Fibroblast of skin of back (primary cell): ENCODE measurements at regions not wholly inside any gene's neighbourhood (a gene's known extent, or its start where the extent isn't known, plus 50 kb on each side); places are given as distances from the start of the nearest gene placed in this dataset.

Source experiments
- DNase-seq: peaks from one replicate; pipeline ENCODE4 v3.0.0-alpha.2; 2013

GRCh38 chr2:39538718-39539117 is 101.6 kb upstream of the MAP4K3 start:
- DNase-seq = no peak

DNA sequence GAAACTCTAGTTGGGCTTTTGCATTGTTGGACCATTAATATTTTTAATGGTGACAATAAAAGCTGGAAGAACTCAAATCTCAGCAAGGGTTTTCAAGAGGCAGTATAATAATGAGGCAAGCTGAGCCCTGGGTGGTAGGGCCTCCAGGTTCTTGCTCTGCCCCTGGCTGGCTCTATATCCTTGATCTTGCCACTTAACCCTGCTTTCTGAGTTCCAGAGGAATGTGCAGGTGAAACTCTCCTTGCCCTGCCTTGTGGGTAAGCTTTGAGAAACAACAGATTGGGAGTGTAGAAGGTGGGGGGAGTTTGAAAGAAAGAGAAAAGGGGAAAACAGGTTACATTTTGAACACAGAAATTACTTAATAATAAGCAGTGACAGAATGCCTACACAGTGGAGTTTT is 103.3 kb upstream of the MAP4K3 start:
- DNase-seq = no peak

- DNase-seq = no peak
Measured at GRCh38 chr2:39541011-39541930, 104.2 kb upstream of the MAP4K3 start.

DNA sequence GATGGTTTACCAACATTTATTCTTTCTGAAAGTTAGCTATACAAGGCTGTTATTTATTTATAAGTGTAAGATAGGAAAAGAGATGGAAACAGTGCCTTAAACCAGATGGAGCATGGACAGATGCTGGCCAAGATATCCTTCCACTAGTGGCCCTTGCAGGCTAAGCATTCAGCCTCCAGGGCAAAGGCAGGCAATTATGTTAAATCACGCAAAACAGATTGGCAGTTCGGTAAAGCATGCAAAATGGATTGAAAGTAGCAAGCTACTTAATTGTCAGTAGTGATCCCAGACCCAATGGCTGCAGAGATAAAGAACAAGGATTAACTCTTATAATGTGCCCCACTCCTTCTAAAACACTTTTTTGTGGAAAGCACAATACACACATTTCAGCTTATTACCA is 105.4 kb upstream of the MAP4K3 start:
- DNase-seq = no peak

- DNase-seq = no peak
Measured at GRCh38 chr2:39545957-39546356, 108.9 kb upstream of the MAP4K3 start.

DNA sequence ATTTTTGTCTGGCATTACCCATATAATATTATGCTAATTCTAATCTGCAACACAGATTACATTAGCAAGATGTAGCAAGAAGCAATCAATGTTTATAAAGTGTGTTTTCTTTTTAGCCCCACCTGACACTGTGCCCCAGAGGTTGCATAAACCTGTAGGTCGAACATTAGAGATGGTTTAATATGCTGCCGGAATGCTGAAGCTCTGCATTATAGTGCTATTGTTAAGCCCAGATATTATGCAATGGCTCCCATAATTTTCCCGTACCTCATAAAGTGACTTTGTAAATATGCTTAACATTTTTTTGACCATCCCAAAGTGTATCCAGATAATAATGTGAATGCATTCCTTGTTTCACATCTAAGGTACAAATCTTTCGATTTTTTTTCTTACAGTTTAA is 109.3 kb upstream of the MAP4K3 start:
- no peak for DNase-seq

GRCh38 chr2:39546937-39547336 is 109.9 kb upstream of the MAP4K3 start:
- no peak for DNase-seq

GRCh38 chr2:39547811-39548719 is 111.0 kb upstream of the MAP4K3 start:
- peak; percentile 64 for DNase-seq

GRCh38 chr2:39549000-39549399 is 111.9 kb upstream of the MAP4K3 start:
- DNase-seq = no peak

DNA sequence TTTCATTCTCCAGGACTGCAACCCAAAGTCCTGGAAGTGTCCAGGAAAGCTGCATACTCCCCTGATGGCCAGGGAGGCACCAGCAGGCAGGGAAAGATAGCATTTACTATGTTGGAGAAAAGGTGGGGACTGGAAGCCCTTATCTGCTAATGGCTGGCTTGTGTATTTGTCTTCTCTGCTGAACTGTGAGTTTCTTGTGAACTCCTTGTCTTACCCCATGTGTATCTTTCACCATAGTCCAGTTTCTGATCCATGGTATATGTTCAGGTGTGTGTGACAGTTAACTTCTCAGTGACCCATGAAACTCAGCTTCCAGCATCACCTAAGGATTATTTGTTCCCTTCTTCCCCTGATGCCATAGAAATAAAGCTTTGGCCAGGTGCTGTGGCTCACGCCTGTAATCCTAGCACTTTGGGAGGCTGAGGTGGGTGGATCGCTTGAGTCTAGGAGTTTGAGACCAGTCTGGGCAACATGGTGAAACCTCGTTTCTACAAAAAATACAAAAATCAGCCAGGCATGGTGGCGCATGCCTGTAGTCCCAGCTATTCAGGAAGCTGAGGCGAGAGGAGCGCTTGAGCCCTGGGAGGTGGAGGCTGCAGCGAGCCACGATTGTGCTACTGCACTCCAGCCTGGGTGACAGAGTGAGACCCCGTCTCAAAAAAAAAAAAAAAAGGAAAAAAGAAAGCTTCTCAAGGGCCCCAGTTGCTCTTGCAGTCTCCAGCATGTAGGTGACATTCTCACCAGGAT is 112.8 kb upstream of the MAP4K3 start:
- no peak for DNase-seq

- DNase-seq = peak; percentile 57
Measured at GRCh38 chr2:39550701-39551285, 113.7 kb upstream of the MAP4K3 start.

- no peak for DNase-seq
Measured at GRCh38 chr2:39558906-39559305, 106.8 kb upstream of the TMEM178A start.

- DNase-seq = no peak
Measured at GRCh38 chr2:39563572-39563971, 102.1 kb upstream of the TMEM178A start.

- no peak for DNase-seq
Measured at GRCh38 chr2:39567507-39567906, 98.2 kb upstream of the TMEM178A start.

- no peak for DNase-seq
Measured at GRCh38 chr2:39568116-39568515, 97.6 kb upstream of the TMEM178A start.

DNA sequence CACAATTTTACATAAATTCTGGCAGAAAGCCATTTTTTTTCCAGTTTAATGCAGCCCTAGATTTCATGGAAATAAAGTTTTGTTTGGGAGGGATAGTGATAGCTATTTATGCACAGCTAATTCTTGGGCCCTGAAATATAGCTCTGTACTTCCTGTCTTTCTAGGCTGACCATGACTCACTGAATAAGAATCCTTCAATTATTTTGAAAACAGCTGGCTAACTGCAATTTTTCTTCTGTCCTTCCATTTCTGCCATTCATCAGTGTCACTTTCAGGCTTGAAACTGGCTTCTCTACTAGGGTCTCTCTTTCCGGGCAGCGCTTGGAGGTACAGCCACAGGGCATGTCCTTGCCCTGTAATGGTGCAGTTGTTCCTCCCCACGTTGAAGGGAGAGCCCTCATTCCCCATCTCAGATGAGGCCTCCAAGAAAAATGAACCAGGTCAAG is 97.1 kb upstream of the TMEM178A start:
- DNase-seq = peak; percentile 91

GRCh38 chr2:39570130-39570555 is 95.6 kb upstream of the TMEM178A start:
- DNase-seq = no peak

DNA sequence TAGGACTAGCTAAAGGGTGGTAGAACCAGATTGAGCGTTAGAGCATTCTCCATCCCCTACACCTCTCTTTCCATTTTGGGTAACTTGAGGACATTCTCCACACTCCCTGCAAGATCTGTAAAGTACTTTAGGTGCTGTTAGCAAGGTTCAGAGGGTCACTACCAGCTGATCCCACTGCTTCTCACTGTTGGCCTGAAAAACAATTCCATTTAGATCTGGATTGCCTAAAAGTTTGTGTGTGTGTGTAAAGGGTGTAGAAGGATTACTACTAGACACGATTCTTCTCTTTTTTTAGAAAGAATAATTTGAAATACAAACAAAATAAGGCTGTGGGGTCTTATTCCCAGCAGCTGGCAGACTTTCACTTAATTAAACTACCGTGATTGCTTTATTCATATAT is 95.1 kb upstream of the TMEM178A start:
- DNase-seq = no peak

- peak; percentile 46 for DNase-seq
Measured at GRCh38 chr2:39571111-39571731, 94.5 kb upstream of the TMEM178A start.

- DNase-seq = no peak
Measured at GRCh38 chr2:39573276-39573675, 92.4 kb upstream of the TMEM178A start.

DNA sequence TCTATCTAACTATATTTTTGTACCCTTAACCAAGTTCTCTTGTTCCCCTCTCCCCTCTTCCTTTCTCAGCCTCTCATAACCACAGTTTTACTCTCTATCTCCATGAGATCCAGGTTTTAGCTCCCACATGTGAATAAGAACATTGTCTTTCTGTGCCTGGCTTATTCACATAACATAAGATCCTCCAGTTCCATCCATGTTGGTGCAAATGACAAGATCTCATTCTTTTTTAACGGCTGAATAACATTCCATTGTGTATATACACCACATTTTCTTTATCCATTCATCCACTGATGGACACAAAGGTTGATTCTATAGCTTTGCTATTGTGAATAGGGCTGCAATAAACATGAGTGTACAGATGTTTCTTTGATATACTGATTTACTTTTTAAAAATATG is 83.9 kb upstream of the TMEM178A start:
- DNase-seq = no peak

GRCh38 chr2:39583213-39583612 is 82.5 kb upstream of the TMEM178A start:
- no peak for DNase-seq
